GM23338 (cell line): ENCODE measurements at regions not wholly inside any gene's neighbourhood (a gene's known extent, or its start where the extent isn't known, plus 50 kb on each side); places are given as distances from the start of the nearest gene placed in this dataset.
"Not testable (repeated sequence)": the region's sequence is repeated elsewhere in the genome, so short reads cannot be mapped to it uniquely, and the experiment has no call there.

Experiments
- ATAC-seq: fragments of 200-7000 bp; cut with Tn5 transposase; 3 replicates; pipeline ENCODE4 v1.9.1; 2020
- DNase-seq: peaks from one replicate; pipeline ENCODE4 v3.0.0-alpha.2; 2015; ENCODE audit warnings: low spot score
- H2AFZ ChIP-seq: fragments of 200-600 bp; sonication (generic); 2 replicates; pipeline ENCODE4 v1.8.0; 2016; ENCODE audit warnings: antibody characterized with exemption, mild to moderate bottlenecking, moderate library complexity
- H3F3A ChIP-seq: fragments of 200-600 bp; sonication (generic); replicated peaks from 2 replicates; pipeline ENCODE4 v1.8.0; 2017; ENCODE audit warnings: antibody characterized with exemption, mixed run types, low read depth
- H3K27ac ChIP-seq: fragments of 200-600 bp; sonication (generic); 2 replicates; pipeline ENCODE4 v1.6.1; 2016; ENCODE audit warnings: low read depth
- H3K27me3 ChIP-seq: fragments of 200-600 bp; sonication (generic); 2 replicates; pipeline ENCODE4 v1.8.0; 2016; ENCODE audit warnings: mild to moderate bottlenecking, mixed run types, moderate library complexity; ENCODE audit not compliant: insufficient read depth
- H3K36me3 ChIP-seq: fragments of 200-600 bp; sonication (generic); 2 replicates; pipeline ENCODE4 v1.8.0; 2016; ENCODE audit warnings: mild to moderate bottlenecking; ENCODE audit not compliant: insufficient read depth
- H3K4me1 ChIP-seq: fragments of 200-600 bp; sonication (generic); 2 replicates; pipeline ENCODE4 v1.8.0; 2016; ENCODE audit warnings: mild to moderate bottlenecking, moderate library complexity; ENCODE audit not compliant: insufficient read depth
- H3K4me2 ChIP-seq: fragments of 200-600 bp; sonication (generic); 2 replicates; pipeline ENCODE4 v1.7.1; 2017; ENCODE audit warnings: mixed run types
- H3K4me3 ChIP-seq: fragments of 200-600 bp; sonication (generic); 2 replicates; pipeline ENCODE4 v1.6.1; 2016; ENCODE audit warnings: mixed run types
- H3K79me2 ChIP-seq: fragments of 200-600 bp; sonication (generic); replicated peaks from 2 replicates; pipeline ENCODE4 v1.8.0; 2017; ENCODE audit warnings: mild to moderate bottlenecking; ENCODE audit not compliant: insufficient read depth
- H3K9me2 ChIP-seq: fragments of 200-600 bp; sonication (generic); 2 replicates; pipeline ENCODE4 v1.8.0; 2017; ENCODE audit not compliant: insufficient read depth
- H4K20me1 ChIP-seq: fragments of 200-600 bp; sonication (generic); replicated peaks from 2 replicates; pipeline ENCODE4 v1.8.0; 2017; ENCODE audit warnings: mild to moderate bottlenecking; ENCODE audit not compliant: insufficient read depth
- H3K27ac Mint-ChIP-seq: 2 replicates; pipeline ENCODE4 v1.8.0; 2020; ENCODE audit warnings: inconsistent platforms, mild to moderate bottlenecking, moderate library complexity, mixed read lengths
- H3K27me3 Mint-ChIP-seq: 3 replicates; pipeline ENCODE4 v1.8.0; 2022; ENCODE audit warnings: low read depth, mild to moderate bottlenecking, moderate library complexity, mixed read lengths, inconsistent platforms; ENCODE audit not compliant: insufficient read depth, poor library complexity
- H3K36me3 Mint-ChIP-seq: 3 replicates; pipeline ENCODE4 v1.8.0; 2021; ENCODE audit warnings: low read depth, mild to moderate bottlenecking, inconsistent platforms, moderate library complexity, mixed read lengths
- H3K4me1 Mint-ChIP-seq: 3 replicates; pipeline ENCODE4 v1.8.0; 2020; ENCODE audit warnings: mild to moderate bottlenecking, inconsistent platforms, mixed read lengths
- H3K4me3 Mint-ChIP-seq: 3 replicates; pipeline ENCODE4 v1.8.0; 2021; ENCODE audit warnings: moderate library complexity, mild to moderate bottlenecking, inconsistent platforms, mixed read lengths
- H3K9me3 Mint-ChIP-seq: 3 replicates; pipeline ENCODE4 v1.8.0; 2020; ENCODE audit warnings: moderate library complexity, mild to moderate bottlenecking, inconsistent platforms, mixed read lengths

DNA sequence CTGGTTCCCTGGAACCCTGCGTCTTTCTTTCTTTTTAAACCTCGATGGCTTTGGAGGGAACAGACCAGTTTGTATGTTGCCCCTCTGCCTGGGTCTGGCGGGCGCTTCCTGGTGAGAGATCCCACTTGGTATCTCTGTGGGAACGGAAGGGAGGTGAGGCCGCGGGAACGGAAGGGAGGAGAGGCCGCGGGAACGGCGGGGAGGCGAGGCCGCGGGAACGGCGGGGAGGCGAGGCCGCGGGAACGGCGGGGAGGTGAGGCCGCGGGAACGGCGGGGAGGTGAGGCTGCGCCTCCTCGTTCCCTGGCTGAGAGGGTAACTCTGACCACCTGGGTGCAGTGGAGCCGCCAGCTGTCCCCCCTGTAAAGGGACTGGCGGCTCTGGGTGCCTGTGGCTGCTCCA, 169.5 kb downstream of the NPIPB11 start:
- not testable (repeated sequence) for DNase-seq, H3K4me1 ChIP-seq, H3K27ac ChIP-seq, H3K4me3 ChIP-seq, H3K27me3 ChIP-seq, H3K27me3 Mint-ChIP-seq, H3K27ac Mint-ChIP-seq, H3K4me3 Mint-ChIP-seq, H4K20me1 ChIP-seq, H3K4me1 Mint-ChIP-seq, H3K4me2 ChIP-seq, H2AFZ ChIP-seq, H3K36me3 Mint-ChIP-seq, H3K9me2 ChIP-seq, H3K79me2 ChIP-seq, ATAC-seq, H3K36me3 ChIP-seq, H3F3A ChIP-seq
- peaks cover 17% of the 10 kb centered on the region for H3K9me3 Mint-ChIP-seq

DNA sequence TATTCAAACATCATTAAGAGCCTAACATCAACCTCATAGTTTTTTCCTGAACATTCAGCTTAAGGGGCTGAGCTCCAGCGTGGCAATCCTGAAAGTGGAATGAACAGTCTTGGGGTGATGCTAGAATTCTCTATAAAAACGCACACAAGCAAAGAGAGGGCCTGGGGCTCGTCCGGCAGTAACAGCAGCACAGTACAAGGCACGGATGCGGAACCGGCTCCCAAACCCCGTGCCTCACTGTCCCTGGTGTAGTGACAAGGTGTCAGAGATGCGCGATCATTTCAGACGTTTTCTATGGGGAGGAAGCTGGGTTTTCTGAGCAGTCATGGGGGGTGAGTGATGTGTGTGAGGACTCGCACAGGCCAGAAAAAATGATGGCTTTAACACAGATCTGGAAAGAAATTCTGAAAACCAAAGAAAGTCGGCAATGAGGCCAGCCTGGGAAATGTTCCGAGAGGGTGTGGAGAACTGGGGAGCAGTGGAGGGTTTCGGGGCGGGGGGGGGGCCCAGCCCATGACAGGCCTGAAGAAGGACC, 170.6 kb downstream of the NPIPB11 start:
- H3K4me1 Mint-ChIP-seq, H3F3A ChIP-seq, H3K4me3 Mint-ChIP-seq, H4K20me1 ChIP-seq, ATAC-seq, H2AFZ ChIP-seq, H3K27me3 ChIP-seq, H3K27ac Mint-ChIP-seq, H3K36me3 Mint-ChIP-seq, H3K4me3 ChIP-seq, H3K27me3 Mint-ChIP-seq, H3K36me3 ChIP-seq, H3K4me2 ChIP-seq, H3K79me2 ChIP-seq, H3K9me2 ChIP-seq, DNase-seq, H3K27ac ChIP-seq, H3K4me1 ChIP-seq: not testable (repeated sequence)
- peaks cover 17% of the 10 kb centered on the region for H3K9me3 Mint-ChIP-seq

DNA sequence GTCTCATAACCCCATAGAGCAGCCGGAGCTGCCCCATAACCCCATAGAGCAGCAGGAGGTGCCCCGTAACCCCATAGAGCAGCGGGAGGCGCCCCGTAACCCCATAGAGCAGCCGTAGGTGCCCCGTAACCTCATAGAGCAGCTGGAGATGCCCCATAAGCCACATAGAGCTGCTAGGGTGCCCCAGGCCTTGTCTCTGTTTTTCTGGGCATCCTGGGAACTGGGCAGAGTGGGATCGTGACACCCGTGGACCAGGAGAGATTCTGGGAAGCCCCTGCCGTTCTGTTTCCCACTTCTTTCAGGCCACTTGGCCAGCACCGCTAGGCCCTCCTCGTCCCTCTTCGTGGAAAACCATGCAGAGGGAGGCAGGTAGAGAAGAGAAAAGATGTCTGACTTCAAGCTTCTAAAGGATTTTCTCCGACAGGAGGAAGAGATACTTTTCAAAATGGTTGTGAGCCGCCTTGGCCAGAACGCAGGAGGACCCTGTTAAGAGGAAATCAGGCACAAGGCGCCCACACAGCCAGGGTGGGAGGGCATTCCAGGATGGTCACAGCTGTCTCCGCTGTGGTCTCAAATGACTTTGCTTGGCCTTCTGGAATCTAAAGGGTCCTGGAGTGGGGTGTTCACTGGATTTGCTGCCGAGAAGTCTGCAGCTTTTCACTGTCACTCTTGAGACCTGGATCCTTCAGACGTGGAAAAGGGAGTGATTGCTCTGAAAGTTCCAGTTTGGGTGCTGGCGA, 171.8 kb downstream of the NPIPB11 start:
- not testable (repeated sequence) for H3K9me2 ChIP-seq, H3K36me3 Mint-ChIP-seq, H3K4me3 ChIP-seq, H3F3A ChIP-seq, H4K20me1 ChIP-seq, H3K79me2 ChIP-seq, H3K27ac ChIP-seq, H2AFZ ChIP-seq, H3K4me1 Mint-ChIP-seq, H3K36me3 ChIP-seq, H3K4me3 Mint-ChIP-seq, H3K4me1 ChIP-seq, H3K4me2 ChIP-seq, DNase-seq, H3K27me3 ChIP-seq, ATAC-seq, H3K27ac Mint-ChIP-seq
- H3K9me3 Mint-ChIP-seq = peaks cover 13% of the 10 kb centered on the region
- peaks cover 12% of the 10 kb centered on the region for H3K27me3 Mint-ChIP-seq

DNA sequence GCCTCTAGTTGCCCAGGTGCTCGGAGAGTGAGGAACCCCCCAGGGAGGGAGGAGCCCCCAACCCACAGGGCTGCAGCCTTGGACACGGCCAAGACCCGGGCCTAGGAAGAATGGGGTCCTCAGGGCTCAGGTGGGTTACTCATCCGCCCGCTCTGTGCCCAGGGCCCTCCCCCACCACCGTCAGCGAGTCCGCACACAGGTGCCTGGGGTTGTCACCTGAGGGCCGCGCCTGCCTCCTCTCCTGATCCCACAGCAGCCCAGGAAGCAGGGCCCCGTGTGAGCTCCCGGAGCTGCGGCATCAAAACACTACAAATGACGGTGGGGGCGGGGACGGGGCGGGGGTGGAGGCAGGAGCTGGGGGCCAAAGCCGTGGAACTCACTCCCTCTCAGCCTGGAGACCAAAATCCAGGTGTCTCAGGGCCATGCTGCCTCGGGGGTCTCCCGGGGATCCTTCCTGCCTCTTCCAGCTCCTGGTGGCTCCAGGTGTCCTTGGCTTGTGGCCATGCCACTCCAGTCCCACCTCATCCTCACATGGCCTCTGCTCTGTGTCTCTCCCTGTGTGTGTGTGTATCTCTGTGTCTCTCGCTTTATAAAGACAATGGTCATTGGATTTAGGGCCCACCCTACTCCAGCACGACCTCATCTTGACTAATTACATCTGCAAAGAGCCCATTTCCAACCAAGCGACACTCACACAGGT, 172.7 kb downstream of the NPIPB11 start:
- H3K36me3 Mint-ChIP-seq, H3K27ac ChIP-seq, H3K4me3 ChIP-seq, H3K9me2 ChIP-seq, H3K27ac Mint-ChIP-seq, H3K36me3 ChIP-seq, H3K27me3 ChIP-seq, H3K79me2 ChIP-seq, H3K4me3 Mint-ChIP-seq, H3K9me3 Mint-ChIP-seq, H2AFZ ChIP-seq, H3F3A ChIP-seq, DNase-seq, ATAC-seq, H4K20me1 ChIP-seq, H3K4me2 ChIP-seq, H3K4me1 Mint-ChIP-seq, H3K4me1 ChIP-seq: not testable (repeated sequence)
- H3K27me3 Mint-ChIP-seq = peaks cover 12% of the 10 kb centered on the region
